GM06990 (cell line): ENCODE measurements at regions not wholly inside any gene's neighbourhood (a gene's known extent, or its start where the extent isn't known, plus 50 kb on each side); places are given as distances from the start of the nearest gene placed in this dataset.

Experiments
- DNase-seq: peaks from one replicate; pipeline ENCODE4 v3.0.0-alpha.2; 2011; ENCODE audit not compliant: insufficient read length; ENCODE audit errors: extremely low read depth
- H3K27me3 ChIP-seq: replicated peaks from 2 replicates; pipeline ENCODE4 v1.6.0; 2011; ENCODE audit warnings: low read length; ENCODE audit not compliant: control insufficient read depth, insufficient read depth
- H3K36me3 ChIP-seq: 2 replicates; pipeline ENCODE4 v1.5.1; 2011; ENCODE audit warnings: low read length; ENCODE audit not compliant: control insufficient read depth, insufficient read depth
- H3K4me3 ChIP-seq: replicated peaks from 2 replicates; pipeline ENCODE4 v1.5.1; 2011; ENCODE audit warnings: low read depth, mild to moderate bottlenecking, control low read depth, low read length
- TF ChIP-seq, protein P1 (sequence below): IDR thresholded peaks from 2 replicates; pipeline ENCODE4 v1.5.1; 2011; ENCODE audit warnings: low read length, control low read depth, mild to moderate bottlenecking, inconsistent platforms; ENCODE audit not compliant: insufficient read depth, poor library complexity, severe bottlenecking

GRCh38 chr19:28971049-28971448 is 241.9 kb downstream of the UQCRFS1 start:
- no peak overlapping the region for H3K4me3 ChIP-seq
- H3K36me3 ChIP-seq = no peaks in the 10 kb centered on the region
- no peaks in the 10 kb centered on the region for H3K27me3 ChIP-seq
- no peak for DNase-seq
- TF ChIP-seq, protein P1, sequence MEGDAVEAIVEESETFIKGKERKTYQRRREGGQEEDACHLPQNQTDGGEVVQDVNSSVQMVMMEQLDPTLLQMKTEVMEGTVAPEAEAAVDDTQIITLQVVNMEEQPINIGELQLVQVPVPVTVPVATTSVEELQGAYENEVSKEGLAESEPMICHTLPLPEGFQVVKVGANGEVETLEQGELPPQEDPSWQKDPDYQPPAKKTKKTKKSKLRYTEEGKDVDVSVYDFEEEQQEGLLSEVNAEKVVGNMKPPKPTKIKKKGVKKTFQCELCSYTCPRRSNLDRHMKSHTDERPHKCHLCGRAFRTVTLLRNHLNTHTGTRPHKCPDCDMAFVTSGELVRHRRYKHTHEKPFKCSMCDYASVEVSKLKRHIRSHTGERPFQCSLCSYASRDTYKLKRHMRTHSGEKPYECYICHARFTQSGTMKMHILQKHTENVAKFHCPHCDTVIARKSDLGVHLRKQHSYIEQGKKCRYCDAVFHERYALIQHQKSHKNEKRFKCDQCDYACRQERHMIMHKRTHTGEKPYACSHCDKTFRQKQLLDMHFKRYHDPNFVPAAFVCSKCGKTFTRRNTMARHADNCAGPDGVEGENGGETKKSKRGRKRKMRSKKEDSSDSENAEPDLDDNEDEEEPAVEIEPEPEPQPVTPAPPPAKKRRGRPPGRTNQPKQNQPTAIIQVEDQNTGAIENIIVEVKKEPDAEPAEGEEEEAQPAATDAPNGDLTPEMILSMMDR = no peak

GRCh38 chr19:28968721-28969120 is 244.2 kb downstream of the UQCRFS1 start:
- no peak for DNase-seq
- no peak overlapping the region for H3K4me3 ChIP-seq
- TF ChIP-seq, protein P1 = no peak
- no peaks in the 10 kb centered on the region for H3K36me3 ChIP-seq
- no peaks in the 10 kb centered on the region for H3K27me3 ChIP-seq

DNA sequence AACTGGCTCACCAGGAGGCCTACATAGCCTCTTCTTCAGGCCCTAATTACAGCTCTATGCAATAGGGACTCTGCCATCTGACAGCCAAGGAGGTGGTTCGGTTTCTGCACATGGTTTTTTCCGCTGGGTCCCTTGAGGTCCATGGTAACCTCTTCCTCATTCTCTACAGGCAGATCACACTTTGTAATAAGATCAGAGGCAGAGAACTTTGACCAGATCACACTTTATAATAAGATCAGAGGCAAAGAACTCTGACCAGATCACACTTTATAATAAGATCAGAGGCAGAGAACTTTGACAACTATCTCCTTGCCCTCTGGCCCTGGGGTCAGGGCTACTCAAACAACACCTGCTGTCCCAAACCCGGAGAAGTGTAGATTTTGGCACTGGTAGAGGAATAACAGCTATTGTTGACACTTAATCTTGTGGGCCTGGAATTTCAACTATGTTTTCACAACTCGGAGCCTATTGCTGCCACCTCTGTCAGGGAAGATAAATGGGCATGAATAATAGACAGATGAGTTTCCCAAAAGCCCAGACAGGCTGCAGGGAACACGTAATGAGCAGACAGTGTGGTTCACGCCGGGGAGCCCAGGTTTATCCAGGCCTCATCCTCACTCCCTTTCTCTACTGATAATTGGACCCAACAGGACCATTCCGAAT is 246.1 kb downstream of the UQCRFS1 start:
- no peaks in the 10 kb centered on the region for H3K27me3 ChIP-seq

DNA sequence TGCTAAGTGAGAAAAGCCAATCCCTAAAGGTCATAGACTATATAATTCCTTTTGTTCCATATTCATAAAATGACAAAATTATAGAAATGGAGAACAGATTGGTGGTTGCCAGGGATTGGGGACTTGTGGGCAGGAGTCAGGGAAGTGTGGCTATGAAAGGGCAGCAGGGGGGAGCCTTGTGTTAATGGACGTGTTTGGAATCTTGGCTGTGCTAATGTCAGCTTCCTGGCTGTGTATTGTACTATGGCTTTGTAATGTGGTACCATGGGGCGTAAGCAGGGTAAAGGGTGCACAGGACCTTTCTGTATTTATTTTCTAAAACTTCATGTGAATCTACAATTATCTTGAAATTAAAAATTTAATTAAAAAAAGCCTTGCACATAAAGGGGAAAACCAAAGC is 248.5 kb downstream of the UQCRFS1 start:
- TF ChIP-seq, protein P1 = no peak
- DNase-seq = no peak
- Histone ChIP-seq H3K27me3 (no peaks in the 10 kb centered on the region), H3K4me3 (no peak overlapping the region), H3K36me3 (no peaks in the 10 kb centered on the region)

More for the DNA sequence above, 246.1 kb downstream of the UQCRFS1 start:
- H3K36me3 ChIP-seq = no peaks in the 10 kb centered on the region
- TF ChIP-seq, protein P1 = no peak
- no peak overlapping the region for H3K4me3 ChIP-seq
- DNase-seq = no peak

DNA sequence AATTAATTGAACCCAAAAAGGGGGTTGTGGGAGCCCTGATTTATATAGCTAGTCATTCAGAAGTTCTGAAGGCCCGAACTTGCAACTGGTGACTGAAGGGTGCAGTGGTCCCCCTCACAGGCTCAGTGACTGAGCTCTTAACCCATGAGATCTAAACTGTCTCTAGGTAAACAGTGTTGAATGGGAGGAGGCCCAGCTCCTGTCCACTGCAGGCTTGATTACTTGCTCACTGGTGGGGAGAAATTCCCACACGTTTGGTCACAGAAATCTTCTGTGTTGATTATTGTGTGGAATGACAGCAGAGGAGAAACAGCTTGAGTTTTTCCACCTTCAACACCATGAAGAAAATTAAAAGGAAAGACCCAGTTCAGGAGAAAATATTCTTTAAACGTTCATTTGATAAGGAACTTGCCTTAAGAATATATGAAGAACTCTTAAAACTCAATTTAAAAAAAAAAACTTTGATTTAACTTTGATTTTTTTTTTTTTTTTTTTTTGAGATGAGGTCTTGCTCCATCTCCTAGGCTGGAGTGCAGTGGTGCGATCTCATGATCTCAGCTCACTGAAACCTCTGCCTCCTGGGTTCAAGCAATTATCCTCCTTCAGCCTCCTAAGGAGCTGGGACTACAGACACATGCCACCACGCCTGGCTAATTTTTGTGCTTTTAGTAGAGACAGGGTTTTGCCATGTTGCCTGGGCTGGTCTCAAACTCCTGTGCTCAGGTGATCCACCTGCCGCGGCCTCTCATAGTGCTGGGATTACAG is 249.3 kb downstream of the UQCRFS1 start:
- Histone ChIP-seq H3K36me3 (no peaks in the 10 kb centered on the region), H3K4me3 (no peak overlapping the region), H3K27me3 (no peaks in the 10 kb centered on the region)
- no peak for DNase-seq
- TF ChIP-seq, protein P1 = no peak
